Upper lobe of left lung (tissue), 6 donors: ENCODE measurements at regions not wholly inside any gene's neighbourhood (a gene's known extent, or its start where the extent isn't known, plus 50 kb on each side); places are given as distances from the start of the nearest gene placed in this dataset.

Experiments
- ATAC-seq, 2 donors: fragments of 200-7000 bp; cut with Tn5 transposase; one replicate each; pipeline ENCODE4 v1.9.1; 2022; ENCODE audit warnings: mild to moderate bottlenecking in 2 of 2, moderate library complexity in 2 of 2; ENCODE audit not compliant: low FRiP score in 2 of 2
- DNase-seq, 2 donors: peaks; one replicate each; pipeline ENCODE4 v3.0.0-alpha.2; 2019 to 2020
- H3K27ac ChIP-seq, 4 donors: fragments of 200-600 bp; sonication (generic); one replicate each; pipeline ENCODE4 v1.5.1; 2016 to 2019
- H3K27me3 ChIP-seq, 4 donors: fragments of 200-600 bp; sonication (generic); one replicate each; pipeline ENCODE4 v1.5.1; 2017 to 2019
- H3K36me3 ChIP-seq, 4 donors: fragments of 200-600 bp; sonication (generic); one replicate each; pipeline ENCODE4 v1.5.1; 2016 to 2019
- H3K4me1 ChIP-seq, 4 donors: fragments of 200-600 bp; sonication (generic); one replicate each; pipeline ENCODE4 v1.5.1; 2018 to 2019
- H3K4me3 ChIP-seq, 4 donors: fragments of 200-600 bp; sonication (generic); one replicate each; pipeline ENCODE4 v1.5.1; 2017 to 2019; ENCODE audit warnings: mild to moderate bottlenecking in 2 of 4, moderate library complexity in 1 of 4
- H3K9me3 ChIP-seq, 4 donors: fragments of 200-600 bp; sonication (generic); one replicate each; pipeline ENCODE4 v1.5.1; 2018 to 2019
- CTCF ChIP-seq, 6 experiments: fragments of 450-650 bp in 4 of 6; fragments of 200-600 bp in 2 of 6; sonication (generic) in 2 of 6; IDR thresholded peaks; one replicate each; pipeline ENCODE4 v1.5.1; 2016 to 2019; ENCODE audit warnings: antibody characterized with exemption in 6 of 6
- EP300 ChIP-seq, 4 donors: sonication (generic); formaldehyde crosslinking; IDR thresholded peaks; one replicate each; pipeline ENCODE4 v1.5.1; 2017; ENCODE audit warnings: antibody characterized with exemption in 4 of 4, control low read depth in 2 of 4
- POLR2A ChIP-seq, 4 donors: fragments of 450-650 bp; IDR thresholded peaks; one replicate each; pipeline ENCODE4 v1.5.1; 2016 to 2017; ENCODE audit warnings: antibody characterized with exemption in 4 of 4, mild to moderate bottlenecking in 2 of 4
- POLR2AphosphoS5 ChIP-seq, 2 donors: sonication (generic); formaldehyde crosslinking; IDR thresholded peaks; one replicate each; pipeline ENCODE4 v1.5.1; 2017; ENCODE audit warnings: antibody characterized with exemption in 2 of 2
- WGBS, 2 donors: methylation state at CpG; one replicate each; pipeline ENCODE4 v1.1.5; 2017 to 2018; 5-methylcytosine and 5-hydroxymethylcytosine counted together
- donor health status: DM: no; HTN: no; CAD: no; lungs with moderate emphysema.
- donor health status: DM: no; HTN: yes; CAD: no; lungs with severe emphysema.

- Histone ChIP-seq H3K4me1 (peaks cover 0 to 4% (median 2%) of the 10 kb centered on the region in 4 donors), H3K4me3 (no peak overlapping the region), H3K27ac (no peak overlapping the region), H3K36me3 (no peaks in the 10 kb centered on the region), H3K27me3 (no peaks in the 10 kb centered on the region), H3K9me3 (peaks cover 0 to 11% (median 0%) of the 10 kb centered on the region in 4 donors)
- DNase-seq (peak in 1 of 2 donors; percentile 16), ATAC-seq (no peak)
- WGBS, 2 donors = 87 to 89% methylated on average over 3 to 7 of the region's 7 CpGs
- no peak for TF ChIP-seq CTCF (IDR thresholded peaks at IDR 0.05)
- TF ChIP-seq EP300 (IDR thresholded peaks at IDR 0.05) = no peak
- TF ChIP-seq POLR2AphosphoS5 (IDR thresholded peaks at IDR 0.05) = no peak
- no peak for TF ChIP-seq POLR2A (IDR thresholded peaks at IDR 0.05)
Observed at GRCh38 chrX:69066021-69066757, 99.1 kb downstream of the PJA1 start.

GRCh38 chrX:69065451-69065850 lies 99.8 kb downstream of the PJA1 start:
- H3K27ac ChIP-seq = no peak overlapping the region
- no peaks in the 10 kb centered on the region for H3K27me3 ChIP-seq
- ATAC-seq (no peak), DNase-seq (peak in 1 of 2 donors; percentile 4)
- 50 to 86% methylated on average over 1 of the region's 1 CpG for WGBS, 2 donors
- no peak overlapping the region for H3K4me3 ChIP-seq
- TF ChIP-seq POLR2A (IDR thresholded peaks at IDR 0.05) = no peak
- no peak for TF ChIP-seq POLR2AphosphoS5 (IDR thresholded peaks at IDR 0.05)
- TF ChIP-seq CTCF (IDR thresholded peaks at IDR 0.05) = no peak
- no peak for TF ChIP-seq EP300 (IDR thresholded peaks at IDR 0.05)
- peaks cover 0 to 11% (median 0%) of the 10 kb centered on the region in 4 donors for H3K9me3 ChIP-seq
- no peaks in the 10 kb centered on the region for H3K4me1 ChIP-seq
- H3K36me3 ChIP-seq = no peaks in the 10 kb centered on the region

- H3K36me3 ChIP-seq = no peaks in the 10 kb centered on the region
- ATAC-seq (no peak), DNase-seq (no peak)
- no peaks in the 10 kb centered on the region for H3K27me3 ChIP-seq
- TF ChIP-seq CTCF (IDR thresholded peaks at IDR 0.05) (no peak), EP300 (IDR thresholded peaks at IDR 0.05) (no peak), POLR2AphosphoS5 (IDR thresholded peaks at IDR 0.05) (no peak), POLR2A (IDR thresholded peaks at IDR 0.05) (no peak)
- peaks cover 0 to 11% (median 0%) of the 10 kb centered on the region in 4 donors for H3K9me3 ChIP-seq
- WGBS, 2 donors = 78 to 90% methylated on average over 4 of the region's 4 CpGs
- H3K27ac ChIP-seq = no peak overlapping the region
- H3K4me3 ChIP-seq = no peak overlapping the region
- no peaks in the 10 kb centered on the region for H3K4me1 ChIP-seq
Observed at GRCh38 chrX:69063486-69063885, 101.8 kb downstream of the PJA1 start.

- H3K27me3 ChIP-seq = no peaks in the 10 kb centered on the region
- DNase-seq (peak in 1 of 2 donors; percentile 3), ATAC-seq (no peak)
- 56 to 86% methylated on average over 4 of the region's 4 CpGs for WGBS, 2 donors
- H3K36me3 ChIP-seq = no peaks in the 10 kb centered on the region
- H3K27ac ChIP-seq = no peak overlapping the region
- no peaks in the 10 kb centered on the region for H3K4me1 ChIP-seq
- peaks cover 0 to 11% (median 0%) of the 10 kb centered on the region in 4 donors for H3K9me3 ChIP-seq
- no peak overlapping the region for H3K4me3 ChIP-seq
- TF ChIP-seq POLR2A (IDR thresholded peaks at IDR 0.05) = no peak
- TF ChIP-seq EP300 (IDR thresholded peaks at IDR 0.05) = no peak
- no peak for TF ChIP-seq POLR2AphosphoS5 (IDR thresholded peaks at IDR 0.05)
Observed at GRCh38 chrX:69062493-69062892, 102.8 kb downstream of the PJA1 start.

- Histone ChIP-seq H3K27ac (no peak overlapping the region), H3K4me3 (no peak overlapping the region), H3K27me3 (no peaks in the 10 kb centered on the region), H3K9me3 (peaks cover 0 to 11% (median 0%) of the 10 kb centered on the region in 4 donors), H3K36me3 (no peaks in the 10 kb centered on the region), H3K4me1 (no peaks in the 10 kb centered on the region)
- TF ChIP-seq CTCF (IDR thresholded peaks at IDR 0.05) = peak in 3 of 6 experiments; percentile 12 to 40 (median 20)
- no peak for TF ChIP-seq EP300 (IDR thresholded peaks at IDR 0.05)
- no peak for TF ChIP-seq POLR2A (IDR thresholded peaks at IDR 0.05)
- DNase-seq (peak in 1 of 2 donors; percentile 23), ATAC-seq (peak; percentile 38 to 61)
- 54 to 69% methylated on average over 3 to 6 of the region's 6 CpGs for WGBS, 2 donors
Observed at GRCh38 chrX:69060631-69061408, 104.4 kb downstream of the PJA1 start.
